Hepatocyte (in vitro differentiated cells): ENCODE measurements at regions not wholly inside any gene's neighbourhood (a gene's known extent, or its start where the extent isn't known, plus 50 kb on each side); places are given as distances from the start of the nearest gene placed in this dataset.
A peak's percentile ranks its signal among the peaks of the same experiment; 100 is the strongest.

Experiments
- DNase-seq: peaks from one replicate; pipeline ENCODE4 v3.0.0-alpha.2; 2016; ENCODE audit warnings: low spot score
- H2AFZ ChIP-seq: fragments of 200-600 bp; sonication (generic); 2 replicates; pipeline ENCODE4 v1.6.0; 2016; ENCODE audit warnings: antibody characterized with exemption, mild to moderate bottlenecking
- H3K27ac ChIP-seq: fragments of 200-600 bp; sonication (generic); 2 replicates; pipeline ENCODE4 v1.5.1; 2016; ENCODE audit warnings: mild to moderate bottlenecking
- H3K27me3 ChIP-seq: fragments of 200-600 bp; sonication (generic); 2 replicates; pipeline ENCODE4 v1.6.1; 2016
- H3K36me3 ChIP-seq: fragments of 200-600 bp; sonication (generic); replicated peaks from 2 replicates; pipeline ENCODE4 v1.5.1; 2016; ENCODE audit warnings: low read depth; ENCODE audit not compliant: insufficient read depth
- H3K4me1 ChIP-seq: fragments of 200-600 bp; sonication (generic); 2 replicates; pipeline ENCODE4 v1.5.1; 2016; ENCODE audit warnings: mild to moderate bottlenecking, moderate library complexity; ENCODE audit not compliant: insufficient read depth
- H3K4me2 ChIP-seq: fragments of 200-600 bp; sonication (generic); 2 replicates; pipeline ENCODE4 v1.6.0; 2016
- H3K4me3 ChIP-seq: fragments of 200-600 bp; sonication (generic); 2 replicates; pipeline ENCODE4 v1.5.1; 2016; ENCODE audit warnings: mild to moderate bottlenecking
- H3K79me2 ChIP-seq: fragments of 200-600 bp; sonication (generic); 2 replicates; pipeline ENCODE4 v1.6.0; 2017; ENCODE audit warnings: mild to moderate bottlenecking
- H3K9me2 ChIP-seq: fragments of 200-600 bp; sonication (generic); replicated peaks from 2 replicates; pipeline ENCODE4 v1.6.0; 2017; ENCODE audit warnings: mild to moderate bottlenecking; ENCODE audit not compliant: insufficient read depth
- H3K9me3 ChIP-seq: fragments of 200-600 bp; sonication (generic); 2 replicates; pipeline ENCODE4 v1.5.1; 2016; ENCODE audit warnings: low read depth, mild to moderate bottlenecking
- H4K20me1 ChIP-seq: fragments of 200-600 bp; sonication (generic); 2 replicates; pipeline ENCODE4 v1.6.0; 2016; ENCODE audit warnings: mild to moderate bottlenecking; ENCODE audit not compliant: insufficient read depth, poor library complexity, severe bottlenecking
- CTCF ChIP-seq: fragments of 200-600 bp; sonication (generic); IDR thresholded peaks from 2 replicates; pipeline ENCODE4 v1.5.1; 2016; ENCODE audit warnings: antibody characterized with exemption, mild to moderate bottlenecking; ENCODE audit not compliant: poor library complexity
- EZH2 ChIP-seq: fragments of 200-600 bp; sonication (generic); IDR thresholded peaks from 2 replicates; pipeline ENCODE4 v1.6.1; 2016; ENCODE audit warnings: antibody characterized with exemption, mild to moderate bottlenecking, borderline replicate concordance
- EZH2phosphoT487 ChIP-seq: fragments of 200-600 bp; sonication (generic); IDR thresholded peaks from one replicate; pipeline ENCODE4 v1.6.1; 2018; ENCODE audit warnings: antibody characterized with exemption, mild to moderate bottlenecking, low read depth, moderate library complexity; ENCODE audit not compliant: unreplicated experiment, severe bottlenecking
- WGBS: methylation state at CpG from one replicate; pipeline ENCODE4 v1.1.6; 2016; ENCODE audit warnings: low lambda C conversion rate; ENCODE audit errors: missing lambda C conversion rate; 5-methylcytosine and 5-hydroxymethylcytosine counted together

- DNase-seq, result no peak
- no peak overlapping the region for H3K4me2 ChIP-seq
- H3K27ac ChIP-seq, result no peak overlapping the region
- H3K36me3 ChIP-seq, result no peaks in the 10 kb centered on the region
- no peaks in the 10 kb centered on the region for H4K20me1 ChIP-seq
- H3K79me2 ChIP-seq, result no peaks in the 10 kb centered on the region
- H3K4me1 ChIP-seq, result peaks cover 17% of the 10 kb centered on the region
- H3K27me3 ChIP-seq, result no peaks in the 10 kb centered on the region
- H3K4me3 ChIP-seq, result no peak overlapping the region
- WGBS, result 100% methylated on average over 2 of the region's 2 CpGs
- H3K9me3 ChIP-seq, result peaks cover 4% of the 10 kb centered on the region
- no peak overlapping the region for H2AFZ ChIP-seq
- TF ChIP-seq EZH2, result no peak
- no peak for TF ChIP-seq CTCF
- H3K9me2 ChIP-seq, result no peaks in the 10 kb centered on the region
Observed at GRCh38 chr2:215697003-215697402, 261.1 kb upstream of the FN1 start.

- H4K20me1 ChIP-seq, result no peaks in the 10 kb centered on the region
- no peak for DNase-seq
- H3K4me1 ChIP-seq, result peaks cover 17% of the 10 kb centered on the region
- H3K79me2 ChIP-seq, result no peaks in the 10 kb centered on the region
- H3K4me2 ChIP-seq, result no peak overlapping the region
- H3K27ac ChIP-seq, result peak overlapping the region; percentile 10
- H3K9me3 ChIP-seq, result peaks cover 4% of the 10 kb centered on the region
- WGBS, result 73% methylated on average over 4 of the region's 4 CpGs
- no peaks in the 10 kb centered on the region for H3K36me3 ChIP-seq
- H3K4me3 ChIP-seq, result no peak overlapping the region
- no peaks in the 10 kb centered on the region for H3K9me2 ChIP-seq
- no peaks in the 10 kb centered on the region for H3K27me3 ChIP-seq
- no peak overlapping the region for H2AFZ ChIP-seq
- no peak for TF ChIP-seq EZH2phosphoT487
Observed at GRCh38 chr2:215695861-215696260, 260.0 kb upstream of the FN1 start.

GRCh38 chr2:215693999-215694580 lies 258.2 kb upstream of the FN1 start:
- peaks cover 17% of the 10 kb centered on the region for H3K4me1 ChIP-seq
- H3K27ac ChIP-seq, result peak overlapping the region; percentile 68
- no peaks in the 10 kb centered on the region for H3K79me2 ChIP-seq
- no peaks in the 10 kb centered on the region for H3K36me3 ChIP-seq
- H3K4me2 ChIP-seq, result no peak overlapping the region
- H3K9me3 ChIP-seq, result peaks cover 4% of the 10 kb centered on the region
- H2AFZ ChIP-seq, result no peak overlapping the region
- no peaks in the 10 kb centered on the region for H3K27me3 ChIP-seq
- H4K20me1 ChIP-seq, result no peaks in the 10 kb centered on the region
- no peak for DNase-seq
- 96% methylated on average over 1 of the region's 1 CpG for WGBS
- no peak overlapping the region for H3K4me3 ChIP-seq
- no peak for TF ChIP-seq EZH2phosphoT487
- no peak for TF ChIP-seq EZH2
- TF ChIP-seq CTCF, result no peak
- H3K9me2 ChIP-seq, result no peaks in the 10 kb centered on the region

GRCh38 chr2:215693193-215693998 lies 257.5 kb upstream of the FN1 start:
- peaks cover 17% of the 10 kb centered on the region for H3K4me1 ChIP-seq
- no peak overlapping the region for H3K4me2 ChIP-seq
- DNase-seq, result no peak
- no peaks in the 10 kb centered on the region for H3K36me3 ChIP-seq
- no peak overlapping the region for H2AFZ ChIP-seq
- H3K9me3 ChIP-seq, result peaks cover 4% of the 10 kb centered on the region
- WGBS, result 69% methylated on average over 3 of the region's 3 CpGs
- TF ChIP-seq EZH2 (no peak), CTCF (no peak), EZH2phosphoT487 (no peak)
- H3K79me2 ChIP-seq, result no peaks in the 10 kb centered on the region
- no peaks in the 10 kb centered on the region for H3K9me2 ChIP-seq
- no peak overlapping the region for H3K4me3 ChIP-seq
- peak overlapping the region; percentile 69 for H3K27ac ChIP-seq
- no peaks in the 10 kb centered on the region for H3K27me3 ChIP-seq
- no peaks in the 10 kb centered on the region for H4K20me1 ChIP-seq
